Stomach smooth muscle (tissue), 2 donors: ENCODE measurements at regions not wholly inside any gene's neighbourhood (a gene's known extent, or its start where the extent isn't known, plus 50 kb on each side); places are given as distances from the start of the nearest gene placed in this dataset.
A peak's percentile ranks its signal among the peaks of the same experiment; 100 is the strongest.

Source experiments
- H3K27ac ChIP-seq: one replicate; pipeline ENCODE4 v1.7.0; 2013; ENCODE audit warnings: mild to moderate bottlenecking, low read length, inconsistent platforms
- H3K27me3 ChIP-seq, 2 donors: one replicate each; pipeline ENCODE4 v1.7.0; 2013; ENCODE audit warnings: low read length in 2 of 2; ENCODE audit not compliant: insufficient read depth in 2 of 2, control insufficient read depth in 1 of 2
- H3K36me3 ChIP-seq, 2 donors: one replicate each; pipeline ENCODE4 v1.7.0; 2013; ENCODE audit warnings: low read length in 2 of 2; ENCODE audit not compliant: control insufficient read depth in 2 of 2, insufficient read depth in 2 of 2
- H3K4me1 ChIP-seq: one replicate; pipeline ENCODE4 v1.7.0; 2013; ENCODE audit warnings: low read length; ENCODE audit not compliant: control insufficient read depth, insufficient read depth
- H3K4me3 ChIP-seq, 2 donors: one replicate each; pipeline ENCODE4 v1.7.0; 2013; ENCODE audit warnings: low read length in 2 of 2
- H3K9ac ChIP-seq, 2 donors: one replicate each; pipeline ENCODE4 v1.7.0; 2013; ENCODE audit warnings: low read length in 2 of 2, mild to moderate bottlenecking in 1 of 2
- H3K9me3 ChIP-seq, 2 donors: one replicate each; pipeline ENCODE4 v1.7.0; 2013; ENCODE audit warnings: low read length in 2 of 2; ENCODE audit not compliant: control insufficient read depth in 2 of 2
- donor health status: healthy.
- donor health status: Pancreatic carcinoma.

DNA sequence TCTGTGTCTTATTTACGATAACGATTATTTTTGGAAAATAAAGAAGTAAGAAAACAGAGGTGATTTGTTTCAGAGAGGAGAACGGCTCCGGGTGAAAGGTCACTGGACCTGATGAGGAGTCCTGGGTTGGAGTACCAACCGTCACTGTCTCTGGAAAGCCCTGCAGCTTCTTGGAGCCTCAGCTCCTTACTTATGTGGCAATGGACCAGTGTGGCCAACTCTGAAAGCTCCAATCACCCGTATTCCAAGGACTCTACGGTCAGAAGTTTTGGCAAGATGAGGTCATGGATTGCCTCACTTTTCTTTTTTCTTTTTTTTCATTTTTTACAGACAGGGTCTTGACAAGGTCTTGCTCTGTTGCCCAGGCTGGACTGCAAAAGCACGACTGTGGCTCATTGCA lies 84.8 kb downstream of the KLF4 start:
- no peaks in the 10 kb centered on the region for H3K4me1 ChIP-seq
- no peaks in the 10 kb centered on the region for H3K36me3 ChIP-seq
- H3K9me3 ChIP-seq, result no peaks in the 10 kb centered on the region
- no peak overlapping the region for H3K27ac ChIP-seq
- no peaks in the 10 kb centered on the region for H3K27me3 ChIP-seq
- no peak overlapping the region for H3K9ac ChIP-seq
- no peak overlapping the region for H3K4me3 ChIP-seq

DNA sequence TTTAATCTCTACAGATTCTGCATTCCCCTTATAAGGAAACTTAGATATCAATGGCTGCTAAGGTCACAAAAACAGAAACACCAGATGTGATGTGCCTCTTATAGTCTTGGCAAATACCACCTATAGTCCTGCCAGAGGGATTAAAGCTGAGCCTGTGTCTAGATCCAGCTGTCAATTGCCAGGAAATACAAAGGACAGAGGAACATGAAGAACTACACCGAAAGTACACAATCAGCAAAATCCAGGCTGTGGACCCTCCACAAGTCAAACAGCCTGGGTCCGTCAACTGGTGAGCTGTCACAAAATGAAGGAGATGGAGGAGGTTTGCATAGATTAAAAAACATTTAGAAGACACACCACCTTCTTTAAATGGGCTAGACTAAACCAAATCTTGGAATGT lies 85.4 kb downstream of the KLF4 start:
- H3K4me1 ChIP-seq, result no peaks in the 10 kb centered on the region
- H3K27ac ChIP-seq, result no peak overlapping the region
- H3K4me3 ChIP-seq, result no peak overlapping the region
- no peaks in the 10 kb centered on the region for H3K36me3 ChIP-seq
- H3K9ac ChIP-seq, result no peak overlapping the region
- no peaks in the 10 kb centered on the region for H3K9me3 ChIP-seq
- H3K27me3 ChIP-seq, result no peaks in the 10 kb centered on the region

DNA sequence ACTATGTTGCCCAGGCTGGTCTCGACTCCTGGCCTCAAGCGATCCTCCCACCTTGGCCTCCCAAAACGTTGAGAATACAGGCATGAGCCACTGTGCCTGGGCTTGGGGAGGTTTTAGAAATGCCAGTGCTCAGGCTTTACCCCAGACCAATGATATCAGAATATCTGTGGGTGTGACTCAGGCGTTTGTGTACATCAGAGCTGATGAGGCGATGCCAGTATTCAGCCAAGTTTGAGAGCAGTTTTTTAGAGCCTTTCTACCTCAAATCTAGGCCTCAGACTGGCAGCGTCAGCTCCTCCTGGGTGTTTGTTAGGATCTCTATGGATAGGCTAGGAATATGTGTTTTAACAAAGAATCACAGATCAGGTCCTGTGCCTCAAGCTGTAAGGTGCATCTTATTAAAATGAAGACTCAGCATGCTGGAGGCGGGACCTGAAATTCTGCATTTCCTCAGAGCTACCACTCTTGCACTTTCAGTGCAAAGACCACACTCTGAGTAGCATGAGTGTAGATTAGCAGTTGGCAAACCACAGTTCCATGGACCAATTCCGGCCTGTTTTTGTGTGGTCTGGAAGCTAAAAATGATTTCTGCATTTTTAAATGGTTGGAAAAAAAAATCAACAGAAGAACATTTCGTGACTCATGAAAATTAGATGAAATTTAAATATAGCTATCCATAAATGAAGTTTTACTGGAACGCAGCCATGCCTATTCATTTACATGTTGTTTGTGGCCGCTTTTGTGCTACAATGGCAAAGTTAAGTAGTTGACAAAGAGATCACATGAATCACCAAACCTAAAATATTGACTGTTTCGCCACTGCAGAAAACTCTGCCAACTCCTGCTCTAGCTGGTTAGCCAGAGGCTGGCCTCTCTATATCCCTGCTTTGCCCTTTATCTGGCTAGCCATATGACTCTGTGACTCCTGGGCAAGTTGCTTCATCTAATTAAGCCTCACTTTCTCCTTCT lies 92.2 kb downstream of the KLF4 start:
- Histone ChIP-seq H3K9ac (no peak overlapping the region), H3K27me3 (no peaks in the 10 kb centered on the region), H3K9me3 (no peaks in the 10 kb centered on the region), H3K36me3 (no peaks in the 10 kb centered on the region), H3K27ac (no peak overlapping the region), H3K4me1 (no peaks in the 10 kb centered on the region), H3K4me3 (no peak overlapping the region)

DNA sequence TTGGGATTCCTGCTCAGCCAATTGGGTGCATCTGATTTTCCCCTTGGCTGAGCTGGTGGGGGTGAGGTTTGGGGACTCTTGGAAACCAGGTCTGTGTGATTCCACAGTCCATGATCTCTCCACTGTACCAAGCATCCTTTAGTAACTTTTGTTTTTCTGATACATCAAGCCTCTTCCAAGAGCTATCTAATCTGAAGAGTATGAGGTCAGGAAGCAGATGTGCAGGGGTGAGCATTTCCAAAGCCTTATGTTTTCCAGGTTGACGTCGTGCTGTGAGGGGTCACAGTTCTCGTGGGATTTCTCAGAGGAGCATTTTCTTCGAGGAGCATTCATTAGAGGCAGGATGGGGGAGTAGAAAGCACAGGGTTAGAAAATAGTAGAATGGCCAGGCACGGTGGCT lies 95.3 kb downstream of the KLF4 start:
- H3K4me3 ChIP-seq, result no peak overlapping the region
- H3K4me1 ChIP-seq, result peaks cover 9% of the 10 kb centered on the region
- H3K9ac ChIP-seq, result no peak overlapping the region
- no peaks in the 10 kb centered on the region for H3K9me3 ChIP-seq
- no peaks in the 10 kb centered on the region for H3K27me3 ChIP-seq
- no peaks in the 10 kb centered on the region for H3K36me3 ChIP-seq
- H3K27ac ChIP-seq, result no peak overlapping the region

DNA sequence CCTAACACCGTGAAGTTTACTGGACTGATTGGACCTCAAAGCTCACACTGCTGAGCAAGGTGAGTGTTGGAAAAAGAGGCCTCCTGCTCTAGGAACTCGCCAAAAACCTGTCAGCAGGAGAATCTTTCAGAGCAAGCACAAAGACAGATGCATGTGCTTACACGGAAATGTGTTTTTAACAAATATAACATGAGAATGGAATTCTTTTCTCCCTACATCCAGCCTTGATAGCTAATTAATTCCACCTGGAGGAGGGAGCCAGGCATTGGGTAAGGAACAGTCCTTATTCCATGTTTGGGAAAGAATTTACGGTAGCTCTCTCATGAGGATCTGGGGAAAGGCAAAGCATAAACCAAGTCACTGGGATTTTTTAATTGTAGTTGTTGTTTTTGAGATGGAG lies 98.8 kb downstream of the KLF4 start:
- H3K36me3 ChIP-seq, result no peaks in the 10 kb centered on the region
- H3K27me3 ChIP-seq, result no peaks in the 10 kb centered on the region
- H3K9me3 ChIP-seq, result no peaks in the 10 kb centered on the region
- no peak overlapping the region for H3K4me3 ChIP-seq
- no peak overlapping the region for H3K27ac ChIP-seq
- peaks cover 12% of the 10 kb centered on the region for H3K4me1 ChIP-seq
- no peak overlapping the region for H3K9ac ChIP-seq

DNA sequence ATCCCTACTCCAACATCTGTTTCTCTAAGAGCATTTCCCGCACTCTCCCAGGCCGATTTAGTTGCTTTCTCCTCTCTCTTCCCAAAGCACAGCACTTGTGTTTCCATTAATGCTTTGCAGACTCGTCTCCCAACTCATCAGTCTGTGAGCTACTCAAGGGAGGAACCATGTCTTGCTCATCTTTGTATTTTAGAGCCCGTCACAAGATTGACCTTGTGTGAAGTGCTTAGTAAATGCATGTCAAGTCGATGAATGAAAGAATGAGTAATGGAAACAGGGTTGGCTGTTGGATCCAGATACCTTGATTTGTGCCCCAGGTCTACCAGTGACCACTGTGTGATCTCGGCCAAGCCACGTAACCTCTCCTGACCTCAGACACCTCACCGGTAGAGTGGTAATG lies 99.3 kb downstream of the KLF4 start:
- H3K4me3 ChIP-seq, result no peak overlapping the region
- no peaks in the 10 kb centered on the region for H3K36me3 ChIP-seq
- H3K9me3 ChIP-seq, result no peaks in the 10 kb centered on the region
- H3K27me3 ChIP-seq, result no peaks in the 10 kb centered on the region
- no peak overlapping the region for H3K9ac ChIP-seq
- peaks cover 12% of the 10 kb centered on the region for H3K4me1 ChIP-seq
- H3K27ac ChIP-seq, result no peak overlapping the region

DNA sequence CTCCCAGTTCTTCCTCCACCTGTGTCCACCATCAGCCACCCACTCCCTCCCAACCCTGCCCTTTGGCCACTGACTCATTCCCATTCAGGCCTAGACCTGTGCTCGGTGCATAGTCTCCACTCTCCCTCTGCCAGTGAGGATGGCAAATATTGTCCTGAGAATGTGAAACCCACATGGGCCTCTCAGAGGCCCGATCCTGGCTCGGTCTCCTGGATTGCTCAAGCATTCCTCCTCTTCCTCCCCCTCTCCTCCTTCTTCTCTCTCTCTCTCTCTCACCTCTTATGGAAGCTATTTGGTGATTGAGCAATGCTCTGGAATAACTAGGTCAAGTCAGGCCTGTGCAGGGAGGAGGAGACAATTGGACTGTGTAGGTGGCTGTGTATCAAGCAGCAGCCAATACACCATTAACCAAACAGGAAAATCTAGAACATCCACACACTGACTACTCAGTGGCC lies 99.9 kb downstream of the KLF4 start:
- Histone ChIP-seq H3K36me3 (no peaks in the 10 kb centered on the region), H3K9me3 (no peaks in the 10 kb centered on the region), H3K4me1 (peaks cover 12% of the 10 kb centered on the region), H3K27ac (no peak overlapping the region), H3K4me3 (no peak overlapping the region), H3K9ac (no peak overlapping the region), H3K27me3 (no peaks in the 10 kb centered on the region)

DNA sequence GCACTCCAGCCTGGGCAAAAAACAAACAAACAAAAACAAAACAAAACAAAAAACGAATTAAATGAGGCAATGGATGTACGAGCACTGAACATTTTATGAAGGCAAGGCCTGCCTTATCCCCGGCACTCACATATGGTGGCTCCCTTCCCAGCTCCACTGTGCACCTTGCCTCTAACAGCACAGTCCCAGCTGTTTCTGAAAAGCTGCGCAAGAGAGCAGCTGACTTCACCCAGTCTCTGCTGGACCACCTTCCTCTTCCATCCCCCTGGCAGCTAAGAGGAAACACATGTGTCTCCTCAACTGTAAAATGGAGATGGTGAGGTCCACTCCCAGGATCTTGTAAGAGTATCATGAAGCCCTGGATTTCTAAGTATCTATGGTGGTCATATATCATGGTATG lies 100.7 kb downstream of the KLF4 start:
- Histone ChIP-seq H3K9ac (no peak overlapping the region), H3K27ac (no peak overlapping the region), H3K27me3 (no peaks in the 10 kb centered on the region), H3K36me3 (no peaks in the 10 kb centered on the region), H3K4me1 (peaks cover 12% of the 10 kb centered on the region), H3K9me3 (no peaks in the 10 kb centered on the region), H3K4me3 (no peak overlapping the region)

DNA sequence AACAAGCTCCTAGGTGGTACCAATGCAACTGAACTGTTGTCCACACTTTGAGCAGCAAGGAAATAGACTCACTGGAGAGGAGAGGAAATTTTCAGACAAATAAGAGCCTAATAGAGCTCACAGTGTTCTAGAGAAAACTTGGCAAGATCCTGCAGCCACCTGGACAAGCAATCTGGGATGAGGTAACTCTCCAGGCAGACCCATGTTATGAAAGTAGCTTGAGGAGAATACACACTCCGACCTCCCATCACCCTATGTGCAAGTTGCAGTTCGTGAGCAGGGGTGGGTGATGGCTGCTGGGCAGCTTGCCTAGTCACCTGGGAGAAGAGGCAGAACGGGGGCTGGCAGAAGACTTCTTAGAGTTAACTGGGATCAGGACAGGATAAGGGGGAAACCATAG lies 102.2 kb downstream of the KLF4 start:
- Histone ChIP-seq H3K27me3 (no peaks in the 10 kb centered on the region), H3K9ac (no peak overlapping the region), H3K36me3 (no peaks in the 10 kb centered on the region), H3K27ac (no peak overlapping the region), H3K4me3 (no peak overlapping the region), H3K4me1 (peaks cover 12% of the 10 kb centered on the region), H3K9me3 (no peaks in the 10 kb centered on the region)

DNA sequence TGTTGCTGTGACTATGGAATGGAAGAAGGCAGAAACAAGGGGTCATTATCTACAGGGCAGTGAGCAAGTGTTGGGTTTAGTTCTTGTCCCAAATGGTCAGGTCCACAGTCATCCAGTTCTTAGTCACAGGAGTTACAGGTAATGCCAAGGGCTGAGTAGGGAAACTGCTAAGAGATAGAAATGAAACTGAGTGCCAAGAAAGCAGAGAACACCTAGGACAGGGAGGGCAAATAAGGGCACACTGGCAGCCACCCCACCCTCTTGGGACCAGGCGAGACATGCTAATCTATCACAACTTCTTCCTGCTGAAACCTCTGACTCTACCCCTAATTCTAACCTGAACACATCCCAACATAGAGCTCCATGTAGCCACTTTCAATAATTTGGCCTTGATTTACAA lies 103.2 kb downstream of the KLF4 start:
- peak overlapping the region; percentile 18 for H3K27ac ChIP-seq
- H3K27me3 ChIP-seq, result no peaks in the 10 kb centered on the region
- no peaks in the 10 kb centered on the region for H3K9me3 ChIP-seq
- no peak overlapping the region for H3K9ac ChIP-seq
- no peak overlapping the region for H3K4me3 ChIP-seq
- no peaks in the 10 kb centered on the region for H3K36me3 ChIP-seq
- peaks cover 12% of the 10 kb centered on the region for H3K4me1 ChIP-seq
